GM21360 (cell line): ENCODE measurements at regions not wholly inside any gene's neighbourhood (a gene's known extent, or its start where the extent isn't known, plus 50 kb on each side); places are given as distances from the start of the nearest gene placed in this dataset.
"Not testable (repeated sequence)": the region's sequence is repeated elsewhere in the genome, so short reads cannot be mapped to it uniquely, and the experiment has no call there.

ENCODE experiments used
- ATAC-seq: cut with Tn5 transposase; IDR thresholded peaks from one replicate; pipeline ENCODE4 v1.9.1; 2021; ENCODE audit warnings: mild to moderate bottlenecking, moderate library complexity; ENCODE audit not compliant: unreplicated experiment

DNA sequence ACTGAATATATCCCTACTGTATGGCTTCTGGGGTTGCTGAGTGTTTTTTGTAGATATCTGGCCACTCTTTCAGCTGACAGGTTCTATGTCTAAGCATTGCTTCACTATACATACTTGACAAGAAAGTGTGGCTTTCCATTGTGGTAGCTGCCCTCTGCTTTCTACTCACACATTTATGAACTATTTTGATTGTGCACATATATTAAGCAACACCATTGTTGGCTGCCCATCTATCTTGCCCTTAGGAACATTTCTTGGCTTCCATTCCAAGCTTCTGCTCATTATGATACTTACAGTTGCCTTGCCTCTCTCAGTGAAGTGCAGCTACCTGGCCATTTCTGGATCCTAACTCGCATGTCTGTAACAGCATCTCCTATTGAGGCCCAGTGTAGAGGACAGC lies 153.6 kb upstream of the MOCS2 start:
- ATAC-seq = no peak

DNA sequence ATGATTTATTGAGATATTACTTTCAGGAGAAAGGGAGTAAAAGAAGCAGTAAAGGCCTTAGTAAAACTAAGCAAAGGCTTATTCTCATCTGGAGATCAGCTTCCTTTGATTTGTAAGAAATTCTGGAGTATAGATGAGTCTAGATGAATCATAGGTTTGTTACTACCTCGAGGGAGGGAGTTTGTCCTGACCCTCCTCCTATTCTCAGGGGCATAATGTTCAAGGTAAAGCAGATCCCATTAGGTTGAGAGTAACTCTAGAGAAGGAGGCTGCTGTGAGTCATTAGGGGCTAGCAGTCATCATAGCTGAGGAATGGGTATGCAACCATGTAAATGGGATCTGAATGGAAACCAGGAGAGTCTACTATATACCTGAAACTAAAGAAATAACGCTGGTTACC lies 155.5 kb upstream of the MOCS2 start:
- no peak for ATAC-seq

DNA sequence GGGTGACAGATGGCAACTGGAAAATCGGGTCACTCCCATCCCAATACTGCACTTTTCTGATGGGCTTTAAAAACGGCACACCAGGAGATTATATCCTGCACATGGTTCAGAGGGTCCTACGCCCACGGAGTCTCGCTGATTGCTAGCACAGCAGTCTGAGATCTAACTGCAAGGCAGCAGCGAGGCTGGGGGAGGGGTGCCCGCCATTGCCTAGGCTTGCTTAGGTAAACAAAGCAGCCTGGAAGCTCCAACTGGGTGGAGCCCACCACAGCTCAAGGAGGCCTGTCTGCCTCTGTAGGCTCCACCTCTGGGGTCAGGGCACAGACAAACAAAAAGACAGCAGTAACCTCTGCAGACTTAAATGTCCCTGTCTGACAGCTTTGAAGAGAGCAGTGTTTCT lies 158.7 kb upstream of the MOCS2 start:
- ATAC-seq = not testable (repeated sequence)

DNA sequence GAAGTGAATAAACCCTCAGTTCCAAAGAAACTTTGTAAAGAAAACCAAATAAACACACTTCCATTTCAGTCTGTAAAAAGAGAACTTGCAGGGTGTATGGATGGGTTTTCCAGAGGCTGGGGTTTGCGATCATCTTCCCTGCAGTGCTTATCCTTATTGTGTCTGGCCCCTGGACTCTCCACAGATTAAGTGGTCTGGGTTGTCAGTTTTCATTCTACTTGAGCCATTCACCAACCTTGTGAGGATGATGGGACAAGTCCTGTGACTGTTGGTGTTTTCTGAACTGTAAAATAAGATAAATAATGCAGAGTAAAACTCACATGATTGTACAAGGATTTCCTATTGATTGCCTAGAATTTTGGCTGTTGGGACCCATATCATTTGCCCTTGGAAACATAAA lies 166.1 kb upstream of the MOCS2 start:
- no peak for ATAC-seq

DNA sequence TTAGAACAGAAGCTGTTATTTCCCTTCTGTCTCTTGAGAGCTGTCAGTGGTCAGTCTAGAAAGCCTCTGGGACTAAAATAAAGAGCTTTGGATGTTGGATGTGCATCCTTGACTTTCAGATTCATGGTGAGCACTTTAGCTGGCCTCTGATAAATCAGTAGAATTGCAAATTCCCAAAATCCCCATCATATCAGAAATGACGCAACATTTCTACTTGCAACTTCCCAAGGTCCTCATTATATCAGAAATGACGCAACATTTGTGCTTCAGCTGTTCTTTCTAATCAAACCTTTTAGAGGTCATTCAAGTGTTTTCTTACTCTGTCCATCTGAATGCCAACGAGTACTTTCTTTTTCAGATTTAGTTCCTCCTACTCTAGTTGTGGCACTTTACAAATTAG lies 167.3 kb upstream of the MOCS2 start:
- no peak for ATAC-seq

DNA sequence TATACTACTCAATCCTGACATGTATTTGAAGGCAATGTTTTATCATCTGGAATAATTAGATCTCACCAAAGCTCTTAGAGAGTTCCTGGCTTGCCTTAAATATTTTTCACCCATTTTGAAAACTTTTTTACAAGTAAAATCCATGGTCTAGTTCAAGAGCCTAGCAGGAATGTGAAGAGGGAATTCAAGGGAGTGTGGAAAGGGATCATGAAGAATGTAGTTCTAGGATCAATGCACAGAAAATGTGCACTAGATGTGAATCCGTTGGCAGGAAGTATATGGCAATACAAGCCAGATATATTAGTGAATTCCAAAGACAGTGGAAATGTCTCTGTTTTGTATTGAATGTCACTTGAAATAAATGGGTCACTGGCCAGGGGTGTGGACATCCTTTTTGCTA lies 167.9 kb upstream of the MOCS2 start:
- ATAC-seq = no peak

DNA sequence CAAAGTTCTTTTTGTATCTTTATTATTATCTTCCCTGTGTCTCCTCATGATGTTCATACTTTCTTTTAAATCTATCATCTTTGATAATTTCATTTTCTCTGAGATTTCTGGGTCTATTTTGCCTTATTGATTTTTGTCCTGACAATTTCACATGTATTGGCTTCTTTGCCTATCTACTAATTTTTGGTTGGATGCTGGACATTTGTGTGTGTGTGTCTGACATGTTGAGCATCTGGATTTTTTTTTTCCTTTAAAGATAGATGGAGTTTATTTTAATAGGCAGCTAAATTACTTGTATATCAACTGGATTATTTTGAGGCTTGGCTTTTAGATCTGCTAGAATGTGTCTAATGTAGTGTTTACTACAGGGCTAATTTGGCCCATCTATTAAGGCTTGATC lies 178.0 kb upstream of the MOCS2 start:
- ATAC-seq = no peak

DNA sequence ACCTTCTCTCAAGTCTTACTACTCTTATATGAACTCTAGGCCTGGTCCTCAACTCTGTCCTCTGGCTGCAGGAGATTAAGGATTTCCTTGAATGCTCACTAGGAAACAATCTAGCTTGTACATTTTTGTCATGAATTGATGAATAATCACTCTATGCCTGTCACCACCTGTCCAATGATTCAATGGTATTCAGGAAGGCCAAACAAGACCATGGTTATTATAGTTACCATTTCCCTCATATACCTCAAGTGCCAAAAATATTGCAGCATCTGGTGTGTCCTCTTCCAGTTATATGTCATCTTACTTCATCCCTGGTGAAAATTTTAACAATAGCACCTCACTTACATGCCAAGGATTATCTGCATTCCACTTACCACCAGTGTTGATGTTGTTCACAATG lies 179.0 kb upstream of the MOCS2 start:
- ATAC-seq = no peak

DNA sequence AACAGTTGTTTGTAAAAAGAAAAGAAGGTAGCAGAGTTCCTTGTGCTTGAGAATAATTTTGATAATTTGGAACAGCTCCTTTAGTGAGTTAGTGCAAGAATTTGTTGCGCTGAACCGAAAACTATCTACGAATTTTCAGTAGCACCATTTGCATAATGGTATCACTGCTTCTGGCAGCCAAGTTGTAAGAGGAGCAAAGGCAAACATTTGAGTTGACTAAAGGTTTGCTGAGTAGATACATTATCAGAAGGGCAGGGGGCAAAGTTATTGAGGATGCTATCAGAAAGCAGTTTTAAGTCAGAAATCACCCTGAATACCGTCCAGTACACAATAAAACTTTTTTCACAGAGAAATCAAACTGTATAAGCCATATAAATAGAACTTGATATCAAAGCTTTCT lies 181.5 kb upstream of the MOCS2 start:
- no peak for ATAC-seq

DNA sequence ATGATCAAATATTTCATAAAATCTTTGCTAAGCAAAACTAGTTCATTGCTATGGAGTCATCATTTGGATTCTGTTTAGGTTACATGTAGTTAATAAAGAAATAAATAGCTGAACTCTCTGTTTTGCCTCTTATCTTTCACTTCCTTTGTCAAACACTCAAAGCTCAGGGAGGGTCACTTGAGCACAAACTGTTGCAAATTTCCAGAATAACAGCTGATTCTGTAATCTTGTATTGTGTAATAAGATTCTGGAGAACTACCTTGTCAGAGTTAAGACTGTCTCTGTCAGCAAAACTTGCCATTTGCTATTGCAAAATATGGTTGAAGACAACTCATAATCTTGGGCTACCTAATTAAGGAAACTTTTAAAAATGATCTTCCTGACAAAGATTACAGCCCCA lies 182.0 kb upstream of the MOCS2 start:
- no peak for ATAC-seq

DNA sequence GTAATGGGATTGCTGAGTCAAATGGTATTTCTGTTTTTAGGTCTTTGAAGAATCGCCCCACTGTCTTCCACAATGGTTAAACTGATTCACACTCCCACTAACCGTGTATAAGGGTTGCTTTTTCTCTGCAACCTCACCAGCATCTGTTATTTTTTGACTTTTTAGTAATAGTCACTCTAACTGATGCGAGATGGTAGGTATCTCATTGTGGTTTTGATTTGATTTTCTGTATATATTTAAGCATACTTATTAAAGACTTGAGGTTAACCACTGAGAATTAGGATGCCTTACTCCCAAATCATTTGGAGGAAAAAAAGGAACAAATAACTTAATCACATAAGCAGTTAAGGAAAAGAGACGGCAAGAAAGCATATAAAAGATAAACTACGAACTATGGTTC lies 181.6 kb upstream of the FST start:
- no peak for ATAC-seq

DNA sequence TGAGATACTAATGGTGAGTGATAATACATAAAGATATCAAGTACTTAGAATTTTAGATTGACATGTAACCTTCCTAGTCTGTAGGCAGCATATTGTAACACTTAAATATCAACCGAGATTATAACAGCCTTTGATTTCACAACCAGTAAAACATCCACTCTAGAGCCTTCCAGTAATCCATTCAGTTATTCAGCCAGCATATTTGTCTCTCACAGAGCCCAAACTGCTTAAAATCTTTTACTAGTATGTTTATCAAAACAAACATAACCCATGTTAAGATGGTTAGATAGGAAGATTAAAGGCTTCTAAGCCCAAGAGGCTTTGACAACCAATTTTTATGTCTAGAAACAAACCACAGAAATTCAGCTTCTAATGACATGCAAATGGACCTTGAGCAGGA lies 177.9 kb upstream of the FST start:
- ATAC-seq = no peak

DNA sequence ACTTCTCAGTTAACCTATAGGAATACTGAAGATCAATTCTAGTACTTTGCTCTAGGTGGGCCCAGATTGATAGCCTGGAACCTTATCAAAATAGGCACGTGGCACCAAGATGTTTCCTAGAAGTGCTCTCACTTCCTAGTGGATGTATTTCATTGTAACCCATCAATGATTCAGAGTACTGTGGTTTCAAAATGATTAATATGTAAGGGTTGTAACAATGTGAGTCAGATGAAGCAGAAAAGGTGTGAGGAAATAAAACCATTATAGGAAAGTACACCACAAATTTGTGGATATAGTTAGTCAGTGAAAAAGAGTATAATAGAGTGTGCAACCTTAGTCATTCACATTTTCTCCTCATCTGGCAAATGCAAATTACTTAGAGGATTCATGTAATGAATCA lies 177.3 kb upstream of the FST start:
- ATAC-seq = no peak

DNA sequence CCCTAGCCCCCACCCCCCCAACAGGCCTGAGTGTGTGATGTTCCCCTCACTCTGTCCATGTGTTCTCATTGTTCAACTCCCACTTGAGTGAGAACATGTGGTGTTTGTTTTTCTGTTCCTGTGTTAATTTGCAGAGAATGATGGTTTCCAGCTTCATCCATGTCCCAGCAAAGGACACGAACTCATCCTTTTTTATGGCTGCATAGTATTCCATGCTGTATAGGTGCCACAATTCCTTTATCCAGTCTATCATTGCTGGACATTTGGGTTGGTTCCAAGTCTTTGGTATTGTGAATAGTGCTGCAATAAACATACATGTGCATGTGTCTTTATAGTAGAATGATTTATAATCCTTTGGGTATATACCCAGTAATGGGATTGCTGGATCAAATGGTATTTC lies 175.1 kb upstream of the FST start:
- ATAC-seq = not testable (repeated sequence)

DNA sequence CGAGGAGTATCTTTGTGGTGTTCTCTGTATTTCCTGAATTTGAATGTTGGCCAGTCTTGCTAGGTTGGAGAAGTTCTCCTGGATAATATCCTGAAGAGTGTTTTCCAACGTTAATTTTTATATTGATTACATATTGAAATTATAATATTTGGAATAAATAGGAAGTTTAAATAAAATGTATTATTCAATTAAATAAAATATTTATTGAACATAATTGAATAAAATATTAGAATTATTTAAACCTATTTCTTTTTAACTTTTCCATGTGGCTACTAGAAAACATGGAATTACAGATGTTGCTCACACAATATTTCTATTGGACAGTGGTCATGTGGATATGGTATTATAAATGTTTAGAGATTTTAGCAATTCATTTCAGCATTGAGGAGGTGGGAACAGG lies 170.8 kb upstream of the FST start:
- no peak for ATAC-seq

DNA sequence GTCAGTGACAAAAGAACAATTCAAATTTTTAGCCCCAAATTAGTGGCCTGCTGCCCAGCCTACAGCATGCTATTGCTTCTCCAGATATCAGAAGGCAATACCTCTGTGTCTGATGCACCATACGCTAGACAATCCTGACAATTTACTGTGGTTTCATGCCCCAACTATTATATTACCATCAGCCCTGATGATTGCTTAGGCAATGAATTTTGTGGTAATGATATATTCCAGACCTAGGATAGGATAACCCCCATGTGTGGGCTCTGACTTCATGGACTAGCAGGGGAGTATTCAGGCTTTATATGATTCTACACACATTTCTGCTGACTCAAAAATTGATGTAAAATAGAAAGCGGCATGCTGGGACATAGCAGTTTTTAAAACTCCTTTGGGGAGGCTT lies 168.7 kb upstream of the FST start:
- no peak for ATAC-seq

DNA sequence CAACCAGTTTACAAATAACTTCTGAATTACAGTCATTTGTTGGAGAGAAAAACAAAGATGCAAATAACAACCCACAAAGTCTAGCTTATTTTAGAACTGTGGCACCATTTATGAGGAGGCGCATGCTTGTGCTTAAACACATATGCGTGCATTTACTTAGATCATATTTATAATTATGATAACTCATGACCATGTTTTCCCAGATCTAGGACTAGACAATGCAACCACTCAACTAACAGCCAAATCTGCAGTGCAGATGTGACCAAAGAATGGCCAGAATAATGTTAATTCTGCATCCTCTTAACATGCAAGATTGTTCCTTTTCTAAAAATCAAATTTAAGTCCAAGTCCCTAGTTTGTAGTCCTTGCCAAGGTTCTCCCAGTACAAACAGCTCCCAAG lies 167.3 kb upstream of the FST start:
- no peak for ATAC-seq

DNA sequence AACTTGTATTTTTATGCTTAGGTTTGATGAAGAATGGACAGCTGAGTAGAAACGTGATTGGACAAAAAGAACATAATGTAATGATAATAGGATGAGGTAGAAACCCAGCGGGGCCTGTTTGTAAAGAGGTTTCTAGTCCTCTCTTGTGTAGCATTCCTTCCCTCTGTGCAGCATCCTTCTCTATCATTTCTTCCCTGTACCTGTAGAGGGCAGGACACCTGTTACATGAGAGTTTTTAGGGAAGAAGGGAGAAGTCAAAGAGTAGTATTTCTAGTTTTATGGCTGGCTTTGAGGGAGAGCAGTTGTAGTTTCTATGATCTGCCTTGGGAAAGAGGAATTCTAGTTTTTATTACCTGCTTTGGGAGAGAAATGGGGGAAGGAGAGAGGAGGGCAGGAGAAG lies 162.1 kb upstream of the FST start:
- ATAC-seq = no peak

DNA sequence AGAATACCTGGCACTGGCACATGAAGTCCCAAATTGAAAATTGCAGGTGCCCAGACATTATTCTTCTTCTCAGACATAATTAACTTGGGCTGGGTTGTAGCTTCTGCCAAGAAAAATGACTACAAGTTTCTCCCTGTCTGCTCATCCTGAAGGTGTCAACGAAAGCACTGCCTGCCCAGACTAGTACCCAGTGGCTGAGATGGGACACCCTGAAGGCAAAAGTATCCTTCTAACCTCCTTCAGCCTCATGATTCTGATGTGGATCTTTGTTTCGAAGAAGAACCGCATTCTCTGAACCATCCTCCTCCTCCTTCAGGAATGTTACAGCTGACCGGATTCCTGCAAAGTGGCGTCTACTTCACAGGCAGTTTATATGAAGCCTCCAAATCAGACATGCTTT lies 161.1 kb upstream of the FST start:
- ATAC-seq = no peak

DNA sequence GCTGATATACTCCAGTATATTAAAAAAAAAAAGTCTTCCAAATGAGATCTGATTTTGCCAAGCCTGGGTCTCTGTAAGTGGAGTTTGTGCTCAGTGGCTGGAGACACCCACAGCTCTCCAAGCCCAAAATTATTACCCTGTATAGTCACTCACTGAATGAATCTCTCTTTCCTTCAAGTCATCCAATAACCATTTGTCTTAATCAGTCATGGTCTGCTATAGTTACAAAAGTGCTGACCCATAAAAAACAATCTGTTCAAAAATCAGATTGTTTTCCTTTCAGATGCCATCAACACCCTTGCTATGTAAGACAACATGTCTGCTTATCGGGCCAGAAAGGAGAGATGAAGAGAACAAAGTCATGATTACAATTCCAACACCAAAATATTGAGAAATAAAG lies 159.4 kb upstream of the FST start:
- ATAC-seq = no peak

DNA sequence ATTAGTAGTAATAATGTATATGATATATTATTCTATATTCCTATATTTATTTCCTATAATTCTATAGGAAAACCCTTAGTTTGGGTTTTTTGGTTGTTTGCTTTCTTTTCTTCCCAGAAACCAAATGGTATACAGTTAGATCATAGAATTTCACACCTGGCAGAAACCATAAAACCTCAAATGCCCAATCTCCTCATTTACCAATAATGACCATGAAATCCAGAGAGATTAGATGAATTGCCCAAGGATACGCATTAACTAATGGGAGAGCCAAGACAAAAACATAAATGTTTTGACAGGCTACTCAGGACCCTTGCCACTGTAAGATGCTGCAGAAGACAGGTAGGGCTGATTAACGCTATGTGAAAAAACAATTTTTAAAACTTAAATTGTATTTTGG lies 158.7 kb upstream of the FST start:
- ATAC-seq = no peak

DNA sequence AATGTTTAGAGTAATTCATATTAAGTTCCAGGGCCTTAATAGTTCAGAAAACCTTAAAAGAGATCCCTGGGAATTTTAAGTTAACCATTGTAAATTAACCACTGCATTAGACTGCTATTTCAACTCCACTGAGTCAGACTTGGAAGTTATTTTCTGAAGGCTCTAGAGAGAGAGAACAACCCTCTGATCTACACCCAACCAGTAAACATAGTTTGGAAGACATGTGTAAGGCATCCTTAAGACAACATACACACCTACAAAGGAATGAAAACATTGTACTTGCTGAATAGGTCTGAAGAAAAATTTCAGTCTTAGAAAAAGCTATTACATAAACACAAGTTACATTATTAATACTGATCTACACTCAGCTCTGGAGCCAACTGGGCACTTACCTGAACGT lies 158.2 kb upstream of the FST start:
- ATAC-seq = no peak

DNA sequence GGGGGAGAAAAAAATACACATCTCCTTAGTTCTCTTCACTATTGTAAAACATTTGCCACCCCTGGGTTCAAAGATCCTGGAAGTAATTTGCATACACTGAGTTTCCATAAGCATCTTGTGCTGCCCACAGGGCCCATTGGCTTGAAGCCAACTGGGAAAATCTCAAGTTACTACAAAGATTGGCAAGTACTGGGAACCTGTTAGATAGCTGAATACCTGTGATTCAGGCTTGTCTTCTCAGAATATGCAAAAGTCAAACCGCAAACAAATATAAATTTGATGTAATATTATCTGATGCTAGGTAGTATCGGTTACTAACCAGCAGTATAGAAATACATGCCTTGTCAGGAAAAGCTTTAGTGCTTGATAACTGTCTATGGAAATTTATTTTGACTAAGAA lies 156.9 kb upstream of the FST start:
- no peak for ATAC-seq

DNA sequence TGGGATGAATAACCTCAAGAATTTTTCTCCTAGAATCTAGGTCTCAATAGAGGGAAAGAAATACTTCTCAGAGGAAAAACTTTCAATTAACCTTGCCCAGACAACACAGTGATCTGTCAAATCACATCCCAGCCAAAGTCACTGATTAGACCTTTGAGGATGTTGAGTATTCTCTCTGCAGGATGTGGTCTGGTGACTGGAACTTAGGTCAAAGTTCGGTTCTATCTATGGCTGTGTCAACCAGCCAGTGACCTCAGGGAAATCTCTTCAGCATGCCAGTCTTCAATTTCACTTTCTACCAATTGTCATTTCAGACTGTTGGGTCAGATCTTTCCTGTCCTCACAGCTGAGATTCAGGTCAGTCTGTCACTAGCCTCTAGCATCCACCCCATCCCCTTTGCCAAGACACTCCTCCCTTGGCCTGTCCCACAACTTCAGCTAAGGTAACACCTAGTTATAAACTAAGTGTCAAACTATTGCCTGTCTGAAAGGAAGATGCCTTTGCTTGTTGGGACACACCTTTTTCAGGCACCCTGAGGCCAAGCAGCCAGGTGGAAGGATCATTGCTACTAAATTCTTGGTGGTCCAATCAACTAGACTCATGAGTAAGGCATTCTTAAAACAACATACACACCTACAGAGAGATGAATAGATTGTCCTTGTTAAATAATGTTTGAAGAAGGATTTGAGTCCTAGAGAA lies 156.3 kb upstream of the FST start:
- no peak for ATAC-seq
